A549 (cell line): ENCODE measurements at regions not wholly inside any gene's neighbourhood (a gene's known extent, or its start where the extent isn't known, plus 50 kb on each side); places are given as distances from the start of the nearest gene placed in this dataset.

Experiments
- CTCF ChIP-seq: fragments of >200 bp; sonication (Bioruptor Twin); formaldehyde crosslinking; IDR thresholded peaks from 3 replicates; pipeline ENCODE4 v1.5.1; 2016
- GATA3 ChIP-seq: IDR thresholded peaks from 2 replicates; pipeline ENCODE4 v1.6.1; 2012; ENCODE audit warnings: borderline replicate concordance
- HDAC2 ChIP-seq: fragments of 200-600 bp; sonication (generic); IDR thresholded peaks from 2 replicates; pipeline ENCODE4 v1.6.1; 2016
- MAX ChIP-seq: IDR thresholded peaks from 2 replicates; pipeline ENCODE4 v1.6.1; 2012
- POLR2A ChIP-seq: IDR thresholded peaks from 2 replicates; pipeline ENCODE4 v1.6.1; 2012; ENCODE audit warnings: mild to moderate bottlenecking, low read length
- RFX5 ChIP-seq: fragments of 450-650 bp; IDR thresholded peaks from 2 replicates; pipeline ENCODE4 v1.7.1; 2014; ENCODE audit warnings: antibody characterized with exemption, mild to moderate bottlenecking, moderate library complexity

DNA sequence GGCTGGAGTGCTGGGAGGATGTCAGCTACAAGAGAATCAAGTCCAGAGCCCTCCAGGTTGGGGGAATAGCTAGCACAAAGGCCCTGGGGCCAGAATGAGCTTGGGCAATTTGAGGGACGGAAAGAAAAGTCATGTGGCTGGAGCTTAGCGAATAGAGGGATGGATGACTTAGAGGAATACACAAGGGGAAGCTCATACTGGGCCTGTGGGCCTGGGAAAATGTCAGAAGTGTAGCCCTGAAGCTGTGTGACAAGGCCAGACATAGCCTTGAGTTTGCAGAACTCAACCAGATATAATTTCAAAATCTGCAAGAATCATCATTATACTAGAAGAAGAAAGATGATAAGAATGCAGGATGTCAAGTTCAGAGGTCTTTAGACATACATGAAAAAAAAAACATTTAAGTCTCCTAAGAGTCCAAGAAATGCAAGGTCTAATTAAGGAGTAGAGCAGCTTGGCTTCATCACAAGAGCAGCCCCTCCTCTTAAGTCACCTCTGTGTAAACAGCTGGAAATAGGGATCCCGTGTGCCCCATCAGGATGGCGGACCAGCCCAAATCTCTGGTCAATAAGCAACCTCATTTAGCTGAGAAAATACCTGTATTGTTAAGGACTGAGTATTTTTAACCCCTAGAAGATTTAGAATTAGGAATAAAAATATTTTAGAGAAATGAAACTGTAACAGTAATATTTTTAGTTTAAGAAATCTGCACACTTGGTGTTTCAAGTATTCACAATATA lies 66.6 kb downstream of the ABCC12 start:
- no peak for TF ChIP-seq HDAC2
- no peak for TF ChIP-seq RFX5
- no peak for TF ChIP-seq CTCF
- no peak for TF ChIP-seq GATA3
- TF ChIP-seq MAX = no peak
- TF ChIP-seq POLR2A = no peak
